Caco-2 (cell line): ENCODE measurements at regions not wholly inside any gene's neighbourhood (a gene's known extent, or its start where the extent isn't known, plus 50 kb on each side); places are given as distances from the start of the nearest gene placed in this dataset.

ENCODE experiments used
- BruUV-seq: library from RNA; stranded (reverse); fragments of 400-500 nt; replicated peaks from 2 replicates; lab custom pipeline; 2021; lab: Mats Ljungman, UMichigan
- CTCF ChIA-PET: fragments of 300-600 bp; sonication (Branson Sonifier 250); formaldehyde crosslinking; loops from one replicate; lab custom pipeline; 2022; ENCODE audit warnings: antibody characterized with exemption; lab: Charles Lee
- POLR2A ChIA-PET: fragments of 300-600 bp; sonication (Branson Sonifier 250); formaldehyde crosslinking; loops from one replicate; lab custom pipeline; 2022; ENCODE audit warnings: antibody characterized with exemption; lab: Charles Lee
- DNase-seq, 2 experiments: peaks; one replicate each; pipeline versions ENCODE4 v3.0.0 to v3.0.0-alpha.2; 2020 to 2022
- H3K27me3 ChIP-seq: replicated peaks from 2 replicates; pipeline ENCODE4 v1.6.0; 2011; ENCODE audit warnings: low read length; ENCODE audit not compliant: control insufficient read depth, insufficient read depth
- H3K36me3 ChIP-seq: 2 replicates; pipeline ENCODE4 v1.5.1; 2011; ENCODE audit warnings: low read length; ENCODE audit not compliant: control insufficient read depth, insufficient read depth
- H3K4me1 ChIP-seq: fragments of 250-450 bp; sonication (Bioruptor Pico); 2 replicates; pipeline ENCODE4 v1.5.1; 2020; ENCODE audit warnings: mild to moderate bottlenecking
- H3K4me3 ChIP-seq: 2 replicates; pipeline ENCODE4 v1.5.1; 2011; ENCODE audit warnings: low read depth, mild to moderate bottlenecking, control low read depth, low read length
- H3K9me3 ChIP-seq: fragments of 250-450 bp; sonication (Bioruptor Pico); 2 replicates; pipeline ENCODE4 v1.5.1; 2020; ENCODE audit warnings: mild to moderate bottlenecking, moderate library complexity
- H3K27ac Mint-ChIP-seq: one replicate; pipeline ENCODE4 v1.8.0; 2022; ENCODE audit warnings: mixed read lengths; ENCODE audit not compliant: unreplicated experiment
- H3K27me3 Mint-ChIP-seq: one replicate; pipeline ENCODE4 v1.8.0; 2022; ENCODE audit warnings: mixed read lengths; ENCODE audit not compliant: insufficient read depth, unreplicated experiment
- H3K36me3 Mint-ChIP-seq: one replicate; pipeline ENCODE4 v1.8.0; 2022; ENCODE audit warnings: mild to moderate bottlenecking, mixed read lengths; ENCODE audit not compliant: insufficient read depth, unreplicated experiment
- H3K4me1 Mint-ChIP-seq: one replicate; pipeline ENCODE4 v1.8.0; 2022; ENCODE audit warnings: low read depth, mixed read lengths; ENCODE audit not compliant: unreplicated experiment
- H3K4me3 Mint-ChIP-seq: one replicate; pipeline ENCODE4 v1.8.0; 2022; ENCODE audit warnings: mild to moderate bottlenecking, moderate library complexity, mixed read lengths; ENCODE audit not compliant: unreplicated experiment
- H3K9me3 Mint-ChIP-seq: one replicate; pipeline ENCODE4 v1.8.0; 2022; ENCODE audit warnings: mixed read lengths; ENCODE audit not compliant: unreplicated experiment
- intact Hi-C: fragments of 100-400 bp; cut with micrococcal nuclease; formaldehyde crosslinking; loops from one replicate; pipeline ENCODE4 v1.10.0; 2022; ENCODE audit not compliant: unreplicated experiment
- TF ChIP-seq, protein P1 (sequence below), 2 experiments: fragments of 200-600 bp in 1 of 2; IDR thresholded peaks; 1 replicate in 1 of 2; 2 replicates in 1 of 2; pipeline versions ENCODE4 v1.5.1 to v1.8.0; 2011 to 2022; ENCODE audit warnings: antibody characterized with exemption in 1 of 2, control low read depth in 1 of 2, inconsistent platforms in 1 of 2, low read depth in 1 of 2, low read length in 1 of 2, mild to moderate bottlenecking in 1 of 2, moderate library complexity in 1 of 2; ENCODE audit not compliant: insufficient read depth in 1 of 2, severe bottlenecking in 1 of 2, unreplicated experiment in 1 of 2

DNA sequence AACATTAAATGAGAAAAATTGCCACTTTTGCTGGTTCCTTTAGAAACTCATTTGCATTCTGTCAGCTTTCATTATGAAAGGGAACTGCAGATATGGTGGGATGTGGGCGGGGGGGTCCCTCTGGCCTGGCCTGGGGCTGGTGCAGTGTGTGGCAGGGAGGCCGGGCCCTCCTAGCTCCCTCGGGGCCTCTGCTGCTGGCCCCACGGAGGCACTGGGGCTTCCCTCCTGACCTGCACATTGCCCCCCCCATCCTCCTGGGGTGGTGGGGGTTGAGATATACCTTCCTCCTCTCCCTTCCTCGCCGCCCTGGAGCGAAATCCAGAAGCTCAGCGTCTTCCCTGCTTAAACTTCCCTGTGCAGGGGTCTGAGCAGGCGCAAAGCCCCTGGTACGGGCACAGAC, 1005.9 kb downstream of the BRD1 start:
- peaks cover 9% of the 10 kb centered on the region for H3K9me3 Mint-ChIP-seq
- Histone ChIP-seq H3K4me1 (no peaks in the 10 kb centered on the region), H3K9me3 (no peaks in the 10 kb centered on the region), H3K27me3 (no peaks in the 10 kb centered on the region), H3K36me3 (no peaks in the 10 kb centered on the region), H3K4me3 (no peak overlapping the region)
- POLR2A ChIA-PET = no interaction called here
- CTCF ChIA-PET = no interaction called here
- no peaks in the 10 kb centered on the region for H3K36me3 Mint-ChIP-seq
- no peak for DNase-seq
- no peak overlapping the region for H3K27ac Mint-ChIP-seq
- no peak overlapping the region for H3K4me3 Mint-ChIP-seq
- no peaks in the 10 kb centered on the region for H3K4me1 Mint-ChIP-seq
- no TSS peak for BruUV-seq
- H3K27me3 Mint-ChIP-seq = peaks cover 30% of the 10 kb centered on the region
- TF ChIP-seq, protein P1, sequence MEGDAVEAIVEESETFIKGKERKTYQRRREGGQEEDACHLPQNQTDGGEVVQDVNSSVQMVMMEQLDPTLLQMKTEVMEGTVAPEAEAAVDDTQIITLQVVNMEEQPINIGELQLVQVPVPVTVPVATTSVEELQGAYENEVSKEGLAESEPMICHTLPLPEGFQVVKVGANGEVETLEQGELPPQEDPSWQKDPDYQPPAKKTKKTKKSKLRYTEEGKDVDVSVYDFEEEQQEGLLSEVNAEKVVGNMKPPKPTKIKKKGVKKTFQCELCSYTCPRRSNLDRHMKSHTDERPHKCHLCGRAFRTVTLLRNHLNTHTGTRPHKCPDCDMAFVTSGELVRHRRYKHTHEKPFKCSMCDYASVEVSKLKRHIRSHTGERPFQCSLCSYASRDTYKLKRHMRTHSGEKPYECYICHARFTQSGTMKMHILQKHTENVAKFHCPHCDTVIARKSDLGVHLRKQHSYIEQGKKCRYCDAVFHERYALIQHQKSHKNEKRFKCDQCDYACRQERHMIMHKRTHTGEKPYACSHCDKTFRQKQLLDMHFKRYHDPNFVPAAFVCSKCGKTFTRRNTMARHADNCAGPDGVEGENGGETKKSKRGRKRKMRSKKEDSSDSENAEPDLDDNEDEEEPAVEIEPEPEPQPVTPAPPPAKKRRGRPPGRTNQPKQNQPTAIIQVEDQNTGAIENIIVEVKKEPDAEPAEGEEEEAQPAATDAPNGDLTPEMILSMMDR (IDR thresholded peaks at IDR 0.05; ENCODE audit: insufficient read depth in 1 of 2, low read depth in 1 of 2, low read length in 1 of 2, severe bottlenecking in 1 of 2, unreplicated experiment in 1 of 2) = no peak
- intact Hi-C loops = no loop called here

DNA sequence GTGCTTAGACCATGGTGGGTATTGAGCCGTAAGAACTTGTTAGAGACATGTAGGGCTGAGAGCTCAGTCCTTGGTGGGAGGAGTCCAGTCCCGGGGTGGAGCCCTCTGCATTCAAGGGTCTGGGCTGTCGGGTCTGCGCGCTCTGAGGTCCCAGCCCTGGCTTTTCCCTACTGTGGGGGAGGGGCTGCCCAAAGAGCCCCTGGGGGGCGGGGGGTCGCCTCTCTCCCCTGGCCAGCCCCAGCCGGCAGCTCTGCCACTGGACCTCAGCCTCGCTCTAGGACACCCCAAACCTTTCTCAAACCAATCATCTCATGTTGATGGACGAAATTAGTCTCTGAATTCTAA, 1006.4 kb downstream of the BRD1 start:
- peaks cover 9% of the 10 kb centered on the region for H3K9me3 Mint-ChIP-seq
- POLR2A ChIA-PET = no interaction called here
- H3K4me3 ChIP-seq = no peak overlapping the region
- BruUV-seq = no TSS peak
- H3K4me1 ChIP-seq = no peaks in the 10 kb centered on the region
- no peaks in the 10 kb centered on the region for H3K4me1 Mint-ChIP-seq
- H3K36me3 ChIP-seq = no peaks in the 10 kb centered on the region
- H3K27me3 ChIP-seq = no peaks in the 10 kb centered on the region
- H3K4me3 Mint-ChIP-seq = no peak overlapping the region
- intact Hi-C loops = no loop called here
- no peak overlapping the region for H3K27ac Mint-ChIP-seq
- TF ChIP-seq, protein P1 (IDR thresholded peaks at IDR 0.05; ENCODE audit: insufficient read depth in 1 of 2, low read depth in 1 of 2, low read length in 1 of 2, severe bottlenecking in 1 of 2, unreplicated experiment in 1 of 2) = no peak
- no peaks in the 10 kb centered on the region for H3K36me3 Mint-ChIP-seq
- DNase-seq = peak in 1 of 2 experiments; percentile 14
- CTCF ChIA-PET = no interaction called here
- H3K27me3 Mint-ChIP-seq = peaks cover 32% of the 10 kb centered on the region
- H3K9me3 ChIP-seq = no peaks in the 10 kb centered on the region

DNA sequence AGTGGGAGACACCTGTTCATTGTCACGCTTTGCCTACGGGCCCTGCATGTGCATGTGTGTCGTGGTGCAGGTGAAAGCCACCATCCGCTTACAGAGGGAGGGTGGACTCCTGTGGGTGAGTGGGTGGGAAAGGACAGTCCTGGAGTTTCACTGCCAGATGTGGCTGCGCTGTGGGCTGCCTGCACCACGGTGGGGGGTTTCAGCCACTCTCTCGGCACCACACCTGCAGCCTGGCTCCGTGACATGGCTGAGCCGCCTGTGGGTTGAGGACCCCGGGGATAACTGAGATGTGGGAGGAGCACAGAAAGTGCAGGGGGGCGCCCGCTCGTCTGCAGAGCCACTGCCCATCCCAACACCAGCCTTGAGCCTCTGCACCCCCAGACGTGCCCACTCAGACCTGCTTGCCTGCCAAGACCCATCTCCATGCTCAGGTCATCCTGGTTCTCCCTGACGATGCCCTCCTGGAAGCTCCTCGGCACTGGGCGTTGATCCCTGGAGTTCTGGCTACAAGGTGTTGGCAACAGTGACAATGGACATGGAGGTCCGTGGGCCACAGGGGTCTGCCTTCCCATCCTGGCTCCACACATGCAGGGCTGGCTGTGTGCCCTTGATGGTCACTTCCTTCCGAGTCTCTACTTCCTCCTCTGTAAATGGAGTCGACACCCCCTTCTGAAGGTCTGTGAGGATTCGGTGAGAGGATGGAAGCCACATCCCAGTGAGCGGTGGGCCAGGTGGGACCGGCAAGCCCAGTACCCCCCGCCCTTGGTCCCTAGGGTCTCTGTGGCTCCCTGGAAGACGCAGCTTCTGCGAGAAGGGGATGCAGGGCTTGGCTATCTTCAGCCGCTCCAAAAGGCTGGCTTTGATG, 1007.0 kb downstream of the BRD1 start:
- TF ChIP-seq, protein P1 (IDR thresholded peaks at IDR 0.05; ENCODE audit: insufficient read depth in 1 of 2, low read depth in 1 of 2, low read length in 1 of 2, severe bottlenecking in 1 of 2, unreplicated experiment in 1 of 2) = no peak
- Histone ChIP-seq H3K9me3 (no peaks in the 10 kb centered on the region), H3K36me3 (no peaks in the 10 kb centered on the region), H3K4me1 (no peaks in the 10 kb centered on the region), H3K4me3 (no peak overlapping the region), H3K27me3 (no peaks in the 10 kb centered on the region)
- POLR2A ChIA-PET = interaction anchor here (0.6 kb wide), 1 partner anchor 312 kb away, joined by 3 read pairs; no protein-coding TSS in a partner anchor
- H3K27ac Mint-ChIP-seq = no peak overlapping the region
- intact Hi-C loops = no loop called here
- DNase-seq = no peak
- H3K4me3 Mint-ChIP-seq = no peak overlapping the region
- no TSS peak for BruUV-seq
- H3K4me1 Mint-ChIP-seq = no peaks in the 10 kb centered on the region
- H3K27me3 Mint-ChIP-seq = peaks cover 31% of the 10 kb centered on the region
- peaks cover 9% of the 10 kb centered on the region for H3K9me3 Mint-ChIP-seq
- no peaks in the 10 kb centered on the region for H3K36me3 Mint-ChIP-seq
- CTCF ChIA-PET = no interaction called here
